Mesothelial cell of epicardium (in vitro differentiated cells): ENCODE measurements at regions not wholly inside any gene's neighbourhood (a gene's known extent, or its start where the extent isn't known, plus 50 kb on each side); places are given as distances from the start of the nearest gene placed in this dataset.

ENCODE experiments used
- DNase-seq, 2 experiments: peaks; one replicate each; pipeline ENCODE4 v3.0.0; 2021; ENCODE audit warnings: low spot score in 2 of 2; ENCODE audit not compliant: unreplicated experiment in 2 of 2
- H3K27ac Mint-ChIP-seq: 2 replicates; pipeline ENCODE4 v1.8.0; 2021; ENCODE audit warnings: mixed read lengths
- H3K27me3 Mint-ChIP-seq: 2 replicates; pipeline ENCODE4 v1.8.0; 2021; ENCODE audit warnings: low read depth, mixed read lengths
- H3K36me3 Mint-ChIP-seq: 2 replicates; pipeline ENCODE4 v1.8.0; 2021; ENCODE audit warnings: mixed read lengths
- H3K4me1 Mint-ChIP-seq: 2 replicates; pipeline ENCODE4 v1.8.0; 2021; ENCODE audit warnings: mixed read lengths
- H3K4me3 Mint-ChIP-seq: 2 replicates; pipeline ENCODE4 v1.8.0; 2021; ENCODE audit warnings: mild to moderate bottlenecking, moderate library complexity, mixed read lengths
- H3K9me3 Mint-ChIP-seq: 2 replicates; pipeline ENCODE4 v1.8.0; 2021; ENCODE audit warnings: mixed read lengths
- TF ChIP-seq, protein P1 (sequence below): fragments of 200-600 bp; sonication (generic); IDR thresholded peaks from one replicate; pipeline ENCODE4 v1.5.0; 2021; ENCODE audit warnings: antibody characterized with exemption; ENCODE audit not compliant: unreplicated experiment

DNA sequence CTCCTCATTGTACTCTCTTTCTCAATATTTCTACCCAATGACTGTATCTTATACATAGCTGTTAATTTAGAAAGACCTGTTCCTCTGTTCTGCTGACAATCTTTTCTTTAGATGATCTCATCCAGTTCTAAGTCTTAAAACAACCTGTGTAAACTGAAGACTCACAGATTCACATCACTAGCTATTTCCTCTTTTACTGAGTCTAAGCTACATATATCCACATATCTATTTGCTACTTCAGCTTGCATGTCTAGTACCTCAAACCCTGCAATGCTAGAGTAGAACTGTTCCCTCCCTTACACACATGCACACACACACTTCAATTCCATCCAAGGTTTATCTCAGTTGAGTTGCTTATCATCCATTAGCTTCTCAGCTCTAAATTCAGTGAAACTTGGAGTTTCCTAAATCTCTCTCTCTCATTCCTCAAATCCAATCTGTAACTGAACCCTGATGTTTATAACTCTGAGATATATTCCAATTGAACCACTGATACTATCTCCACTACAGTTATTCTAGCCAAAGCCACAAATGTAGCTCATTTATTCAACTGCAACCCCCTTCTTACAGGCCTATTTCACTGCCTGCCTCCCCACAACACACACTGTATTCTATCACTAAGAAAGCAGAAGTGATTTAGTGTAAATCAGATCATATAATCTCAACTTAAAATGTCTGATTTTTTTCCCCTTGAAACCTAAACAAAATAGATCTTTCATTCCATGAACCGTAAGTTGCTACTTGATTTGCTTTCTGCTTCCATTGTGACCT is 1036.8 kb upstream of the POT1 start:
- no peak for DNase-seq
- Mint-ChIP-seq H3K4me3 (no peak overlapping the region), H3K27ac (no peak overlapping the region), H3K9me3 (no peaks in the 10 kb centered on the region), H3K4me1 (no peaks in the 10 kb centered on the region), H3K27me3 (no peaks in the 10 kb centered on the region), H3K36me3 (no peaks in the 10 kb centered on the region)
- TF ChIP-seq, protein P1, sequence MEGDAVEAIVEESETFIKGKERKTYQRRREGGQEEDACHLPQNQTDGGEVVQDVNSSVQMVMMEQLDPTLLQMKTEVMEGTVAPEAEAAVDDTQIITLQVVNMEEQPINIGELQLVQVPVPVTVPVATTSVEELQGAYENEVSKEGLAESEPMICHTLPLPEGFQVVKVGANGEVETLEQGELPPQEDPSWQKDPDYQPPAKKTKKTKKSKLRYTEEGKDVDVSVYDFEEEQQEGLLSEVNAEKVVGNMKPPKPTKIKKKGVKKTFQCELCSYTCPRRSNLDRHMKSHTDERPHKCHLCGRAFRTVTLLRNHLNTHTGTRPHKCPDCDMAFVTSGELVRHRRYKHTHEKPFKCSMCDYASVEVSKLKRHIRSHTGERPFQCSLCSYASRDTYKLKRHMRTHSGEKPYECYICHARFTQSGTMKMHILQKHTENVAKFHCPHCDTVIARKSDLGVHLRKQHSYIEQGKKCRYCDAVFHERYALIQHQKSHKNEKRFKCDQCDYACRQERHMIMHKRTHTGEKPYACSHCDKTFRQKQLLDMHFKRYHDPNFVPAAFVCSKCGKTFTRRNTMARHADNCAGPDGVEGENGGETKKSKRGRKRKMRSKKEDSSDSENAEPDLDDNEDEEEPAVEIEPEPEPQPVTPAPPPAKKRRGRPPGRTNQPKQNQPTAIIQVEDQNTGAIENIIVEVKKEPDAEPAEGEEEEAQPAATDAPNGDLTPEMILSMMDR, result no peak

DNA sequence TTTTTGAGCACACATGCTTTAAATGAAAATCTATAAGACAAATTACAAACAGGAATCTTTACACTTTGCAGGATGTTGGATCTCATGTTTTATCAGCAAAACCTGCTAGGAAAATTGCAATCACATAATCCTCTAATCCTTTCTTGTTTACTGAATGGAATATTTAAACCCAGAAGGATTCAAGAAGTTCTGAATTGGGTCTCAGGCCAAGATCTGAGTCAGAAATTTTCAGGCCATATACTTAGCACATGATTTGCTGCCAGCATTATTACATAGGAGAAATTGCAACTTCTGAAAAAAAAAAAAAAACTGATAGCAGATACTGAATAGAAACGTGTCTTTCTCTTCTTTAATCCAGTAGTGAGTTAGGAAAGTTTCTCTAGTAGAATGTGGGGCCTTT is 1005.3 kb upstream of the POT1 start:
- Mint-ChIP-seq H3K36me3 (no peaks in the 10 kb centered on the region), H3K4me3 (no peak overlapping the region), H3K9me3 (peaks cover 8% of the 10 kb centered on the region)

DNA sequence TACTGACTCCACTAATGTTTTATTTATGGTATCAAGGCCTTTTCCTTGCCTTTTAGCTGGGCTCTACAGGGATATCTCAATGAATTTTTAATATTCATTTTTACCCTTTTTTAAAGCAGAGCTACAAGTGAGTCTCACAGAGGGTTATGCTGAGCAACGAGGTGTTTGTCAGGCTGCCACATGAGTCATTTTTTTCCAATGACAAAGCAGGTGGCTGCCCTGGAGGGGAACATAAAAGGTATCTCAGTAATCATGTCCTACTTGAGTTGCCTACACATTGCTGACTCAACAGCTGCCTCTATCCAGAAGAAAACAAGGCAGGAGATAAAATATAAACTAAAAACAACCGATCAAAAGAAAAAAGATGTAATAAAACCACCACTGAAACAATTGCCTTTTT is 1004.9 kb upstream of the POT1 start:
- TF ChIP-seq, protein P1, result no peak
- Mint-ChIP-seq H3K36me3 (no peaks in the 10 kb centered on the region), H3K4me1 (no peaks in the 10 kb centered on the region), H3K27ac (no peak overlapping the region), H3K4me3 (no peak overlapping the region), H3K9me3 (peaks cover 8% of the 10 kb centered on the region), H3K27me3 (no peaks in the 10 kb centered on the region)
- no peak for DNase-seq

More for the DNA sequence above, 1005.3 kb upstream of the POT1 start:
- TF ChIP-seq, protein P1, result no peak
- H3K4me1 Mint-ChIP-seq, result no peaks in the 10 kb centered on the region
- no peak for DNase-seq
- H3K27me3 Mint-ChIP-seq, result no peaks in the 10 kb centered on the region
- H3K27ac Mint-ChIP-seq, result no peak overlapping the region

DNA sequence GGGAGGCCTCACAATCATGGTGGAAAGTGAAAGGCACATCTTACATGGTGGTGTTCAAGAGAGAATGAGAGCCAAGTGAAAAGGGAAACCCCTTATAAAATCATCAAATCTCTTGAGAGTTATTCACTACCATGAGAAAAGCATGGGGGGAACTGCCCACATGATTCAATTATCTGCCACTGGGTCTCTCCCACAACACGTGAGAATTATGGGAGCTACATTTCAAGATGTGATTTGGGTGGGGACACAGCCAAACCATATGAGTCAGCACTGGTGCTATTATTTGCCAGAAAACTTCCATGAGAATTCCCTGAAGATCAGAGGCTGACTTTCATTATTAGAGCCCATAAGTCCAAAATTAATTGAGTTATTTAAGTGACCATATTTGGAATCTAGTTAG is 1001.2 kb upstream of the POT1 start:
- Mint-ChIP-seq H3K36me3 (no peaks in the 10 kb centered on the region), H3K9me3 (no peaks in the 10 kb centered on the region)

DNA sequence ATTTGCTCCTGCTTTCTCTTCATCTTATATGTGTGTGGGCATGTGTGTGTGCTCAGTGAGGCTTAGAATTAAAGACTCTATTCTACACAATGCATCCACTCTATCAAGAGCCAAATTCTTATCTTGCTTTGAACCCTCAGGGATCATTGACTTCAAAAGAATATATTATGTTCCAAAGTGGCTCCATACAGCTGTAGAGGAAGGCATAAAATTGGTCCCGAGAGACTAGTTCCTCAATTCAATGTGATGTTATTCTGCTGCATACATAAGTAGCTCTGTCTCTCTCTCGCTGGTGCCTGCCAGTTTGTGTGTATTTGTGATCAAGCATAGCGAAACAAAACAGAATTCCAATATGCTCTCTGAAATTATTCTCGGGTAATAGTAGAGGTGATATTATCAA is 997.9 kb upstream of the POT1 start:
- Mint-ChIP-seq H3K36me3 (no peaks in the 10 kb centered on the region), H3K4me1 (peaks cover 18% of the 10 kb centered on the region), H3K27me3 (peaks cover 3% of the 10 kb centered on the region), H3K4me3 (no peak overlapping the region), H3K27ac (no peak overlapping the region), H3K9me3 (no peaks in the 10 kb centered on the region)
- no peak for DNase-seq
- TF ChIP-seq, protein P1, result no peak

More for the DNA sequence above, 1001.2 kb upstream of the POT1 start:
- DNase-seq, result no peak
- Mint-ChIP-seq H3K27ac (no peak overlapping the region), H3K4me1 (peaks cover 18% of the 10 kb centered on the region), H3K27me3 (no peaks in the 10 kb centered on the region), H3K4me3 (no peak overlapping the region)
- TF ChIP-seq, protein P1, result no peak
